Stimulated activated naive CD8-positive, alpha-beta T cell treated with anti-CD3 and anti-CD28 coated beads, Interleukin-15, Interleukin-2, amounts not matched to agents 100 U/mL and 50 U/mL, for 24 hours (primary cell): ENCODE measurements at regions not wholly inside any gene's neighbourhood (a gene's known extent, or its start where the extent isn't known, plus 50 kb on each side); places are given as distances from the start of the nearest gene placed in this dataset.
A peak's percentile ranks its signal among the peaks of the same experiment; 100 is the strongest.
"Not testable (repeated sequence)": the region's sequence is repeated elsewhere in the genome, so short reads cannot be mapped to it uniquely, and the experiment has no call there.

Source experiments
- ATAC-seq: fragments of 150-1000 bp; cut with Tn5 transposase; one replicate; pipeline ENCODE4 v1.10.0; 2021
- DNase-seq: peaks from one replicate; pipeline ENCODE4 v3.0.0; 2021

DNA sequence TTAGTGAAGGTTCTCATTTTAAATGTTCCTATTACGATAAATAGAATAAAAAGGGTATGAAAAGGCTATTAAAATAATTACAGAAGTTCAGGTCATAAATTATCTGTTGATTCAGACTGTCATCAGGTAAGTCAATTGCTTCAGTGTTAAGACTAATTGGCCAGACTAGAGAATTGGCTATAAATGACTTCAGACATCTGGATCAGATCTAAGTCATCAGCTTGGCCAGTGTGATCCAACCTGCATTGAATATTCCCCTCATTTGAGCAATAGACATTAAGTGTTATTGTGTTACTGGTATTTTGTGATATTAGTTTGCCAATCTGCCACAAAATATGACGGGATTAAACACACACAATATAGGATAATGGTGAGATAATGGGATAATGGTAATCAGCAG, 377.6 kb upstream of the CITED2 start:
- DNase-seq (no peak), ATAC-seq (no peak)

DNA sequence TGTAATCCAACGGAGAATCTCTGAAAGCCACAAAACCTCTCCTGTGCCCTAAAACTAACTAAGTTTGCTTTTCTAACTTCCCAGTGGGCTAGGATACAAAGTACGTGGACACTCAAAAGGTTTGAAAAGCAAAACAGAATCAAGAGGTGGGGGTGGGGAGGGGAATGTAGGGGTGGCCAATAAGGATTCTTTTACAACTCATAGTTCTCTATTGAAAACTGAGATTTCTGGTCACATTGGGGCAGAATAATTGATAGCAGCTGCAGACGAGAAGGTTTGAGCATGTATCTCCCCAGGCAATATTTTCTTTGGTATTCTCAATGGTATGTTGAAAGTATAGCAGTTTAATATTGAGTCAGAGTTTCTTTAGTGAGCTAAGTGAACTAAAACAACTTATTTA, 376.7 kb upstream of the CITED2 start:
- no peak for DNase-seq
- no peak for ATAC-seq

DNA sequence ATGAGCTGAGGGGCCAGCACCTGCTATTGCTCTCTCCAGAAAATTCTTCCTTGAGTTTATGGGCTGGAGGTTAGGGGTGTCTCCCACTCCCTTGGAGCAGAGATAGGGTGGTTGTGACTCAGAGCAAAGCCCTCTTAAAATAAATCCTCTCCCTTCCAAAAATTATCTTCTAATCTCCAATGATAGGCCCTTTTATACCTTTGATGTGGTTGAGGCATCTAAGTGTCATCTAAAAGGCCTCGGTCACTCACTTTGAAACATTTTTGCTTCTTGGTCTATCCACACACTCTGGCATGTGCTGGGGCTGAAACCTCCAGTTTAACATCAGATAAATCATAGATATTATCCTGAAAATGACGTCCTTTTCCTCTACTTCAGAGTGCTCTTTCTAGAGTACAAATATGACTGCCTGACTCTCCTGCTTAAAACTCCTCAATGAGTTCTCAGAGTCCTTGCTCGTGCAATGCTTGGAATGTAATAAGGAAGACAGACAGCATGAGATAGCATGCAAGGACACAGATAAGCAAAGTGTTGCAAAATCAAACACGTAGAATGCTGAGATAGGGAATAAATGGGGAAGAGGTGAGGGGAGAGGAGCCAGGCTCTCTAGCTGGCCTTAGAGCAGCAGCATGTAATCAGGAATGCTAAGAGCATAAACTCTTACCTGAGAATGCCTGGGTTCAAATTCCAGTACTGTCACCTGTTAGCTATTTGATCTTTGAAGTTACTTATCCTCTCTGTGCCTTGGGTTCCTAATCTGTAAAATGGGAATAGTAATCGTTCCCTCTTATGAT, 374.1 kb upstream of the CITED2 start:
- no peak for DNase-seq
- no peak for ATAC-seq

DNA sequence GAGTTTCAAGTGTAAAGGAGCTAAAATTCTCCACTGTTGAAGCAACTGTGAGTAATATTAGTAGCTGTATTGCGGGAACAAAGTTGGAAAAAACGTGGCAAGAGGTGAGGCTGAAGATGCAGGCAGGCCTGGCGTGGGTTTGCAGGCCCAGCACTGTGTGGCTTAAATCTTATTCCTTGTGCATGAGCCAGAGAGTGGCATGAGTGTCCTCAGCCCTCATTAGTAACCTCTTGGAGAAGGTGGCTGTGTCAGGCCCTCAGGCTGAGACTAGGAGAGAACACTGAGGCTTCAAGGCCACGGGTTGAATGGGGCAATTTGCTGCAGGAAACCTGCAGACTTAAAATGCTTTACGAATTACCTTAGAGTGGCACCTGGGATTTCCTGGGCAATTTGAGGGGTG, 372.7 kb upstream of the CITED2 start:
- no peak for DNase-seq
- no peak for ATAC-seq

DNA sequence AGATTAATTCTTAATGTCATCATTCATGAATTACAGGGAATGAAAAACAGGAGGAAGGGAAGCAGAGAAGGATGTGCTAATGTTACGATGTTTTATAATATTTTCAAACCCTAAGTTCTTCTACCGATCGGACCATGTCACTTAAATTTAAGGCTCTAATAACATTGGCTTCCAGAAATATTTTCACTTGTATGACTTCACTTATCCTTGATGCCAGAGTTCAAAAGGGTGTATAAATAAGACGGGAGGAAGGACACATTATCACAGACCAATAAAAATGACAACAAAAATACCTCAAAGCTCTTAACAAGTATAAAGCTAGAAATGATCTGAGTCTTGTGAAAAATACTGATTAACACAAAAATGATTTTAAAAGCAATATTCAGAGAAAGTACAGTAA, 370.4 kb upstream of the CITED2 start:
- no peak for DNase-seq
- no peak for ATAC-seq

DNA sequence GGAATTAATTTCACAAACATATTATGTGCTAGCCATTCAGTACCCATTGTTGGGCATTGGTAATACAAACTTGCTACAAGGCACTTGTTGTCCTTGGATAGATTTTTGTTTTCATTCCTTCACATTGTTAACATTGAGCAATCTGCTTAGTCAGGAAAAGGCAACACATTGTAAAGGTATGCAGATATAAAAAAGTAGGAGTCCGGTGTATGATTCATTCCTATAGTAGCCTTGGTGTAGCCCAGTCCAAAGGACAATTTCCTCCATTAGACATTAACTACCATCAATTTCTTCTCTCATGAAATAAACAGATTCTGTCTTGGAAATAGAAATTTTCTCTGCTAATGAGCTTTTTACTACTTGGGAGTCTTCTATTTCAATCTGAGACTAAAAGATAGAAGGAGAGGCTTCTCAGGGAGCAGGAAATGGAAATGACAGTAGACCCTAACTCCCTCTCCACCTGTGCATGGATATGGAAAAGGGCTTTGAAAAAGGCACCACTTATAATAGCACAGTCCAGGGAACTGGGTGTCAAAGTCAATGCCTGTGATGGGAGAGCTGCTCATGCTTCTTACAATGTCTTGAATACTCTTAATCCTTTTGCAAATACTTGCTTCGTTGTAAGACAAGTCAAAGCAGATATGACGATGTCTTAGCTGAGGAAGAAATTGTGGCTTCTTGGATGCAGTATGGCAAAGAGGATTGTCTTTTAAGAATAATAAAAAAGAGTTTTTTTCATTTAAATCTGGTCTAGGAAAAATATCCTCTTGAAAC, 369.4 kb upstream of the CITED2 start:
- no peak for DNase-seq
- ATAC-seq: no peak

DNA sequence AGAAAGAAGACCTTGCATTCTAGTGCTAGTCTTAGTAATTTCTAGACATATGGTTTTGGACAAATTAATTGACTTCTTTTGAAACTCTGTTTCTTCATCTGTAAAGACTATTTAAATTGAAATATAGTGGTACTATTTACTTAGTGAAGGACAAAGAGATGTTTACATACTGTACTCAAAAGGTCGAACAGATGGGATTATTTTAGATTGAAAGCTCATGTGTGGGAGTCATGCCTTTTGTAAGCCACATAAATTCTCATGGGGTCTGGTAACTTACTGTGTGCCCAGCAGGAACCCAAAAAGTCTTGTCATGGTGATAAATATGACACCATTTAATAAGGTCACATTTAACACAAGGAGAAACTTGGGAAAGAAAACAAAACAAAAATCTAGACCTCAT, 368.2 kb upstream of the CITED2 start:
- DNase-seq (no peak), ATAC-seq (no peak)

DNA sequence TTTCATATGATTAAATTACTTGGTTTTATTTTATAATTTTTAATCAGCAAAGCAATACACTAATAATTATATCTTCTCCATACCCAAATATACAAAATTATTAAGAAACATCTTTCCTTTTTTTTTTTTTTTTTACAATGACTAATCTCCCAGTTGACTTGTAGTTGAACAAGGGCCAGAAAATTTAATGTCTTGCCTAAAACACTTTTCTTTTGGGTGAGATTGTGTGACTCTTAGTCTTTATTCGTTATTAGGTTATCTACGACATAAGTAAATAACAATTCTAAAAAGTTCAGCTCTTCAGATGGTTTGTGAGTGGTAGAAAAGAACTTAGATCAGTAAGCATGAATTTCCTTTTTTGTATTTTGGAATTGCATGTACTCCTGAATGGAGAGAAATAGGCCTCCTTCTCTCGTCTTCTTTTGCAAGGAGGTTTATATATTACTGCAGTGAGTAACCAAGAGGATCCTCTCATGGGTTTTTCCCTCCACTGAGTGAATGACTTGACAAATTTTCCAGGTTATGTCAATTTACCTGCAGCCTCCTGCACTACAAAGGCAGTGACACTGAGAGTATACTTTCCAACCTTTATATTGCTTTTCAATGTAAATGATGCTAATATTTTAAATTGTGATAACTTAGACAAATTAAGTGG, 364.5 kb upstream of the CITED2 start:
- no peak for DNase-seq
- no peak for ATAC-seq

DNA sequence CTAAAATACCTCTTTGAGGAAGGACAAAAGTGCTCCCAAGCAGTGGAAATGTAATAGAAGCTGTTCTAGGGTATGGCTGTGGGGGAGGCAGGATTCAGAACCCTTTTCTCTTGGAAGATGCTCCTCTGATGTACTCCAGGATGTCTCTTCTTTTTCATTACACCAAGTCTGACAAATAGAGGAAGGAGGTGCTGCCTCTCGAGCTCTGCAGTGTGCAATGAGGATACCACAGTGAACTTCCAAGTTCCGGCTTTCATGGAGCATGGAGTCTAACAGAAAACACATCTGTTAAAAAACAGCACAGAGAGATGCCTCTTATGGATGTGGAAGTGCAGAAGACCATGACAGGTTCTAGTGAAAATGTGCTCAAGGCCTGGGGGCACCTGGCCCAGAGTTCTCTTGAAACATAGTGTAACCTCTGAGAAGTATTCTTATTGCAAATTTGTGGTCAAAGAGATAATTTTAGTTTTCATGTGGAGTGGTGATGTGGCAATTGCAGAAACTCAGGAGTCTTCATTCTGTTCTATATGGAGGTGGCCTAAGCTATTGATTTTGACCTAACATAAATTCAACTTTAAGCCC, 362.0 kb upstream of the CITED2 start:
- no peak for ATAC-seq
- no peak for DNase-seq

DNA sequence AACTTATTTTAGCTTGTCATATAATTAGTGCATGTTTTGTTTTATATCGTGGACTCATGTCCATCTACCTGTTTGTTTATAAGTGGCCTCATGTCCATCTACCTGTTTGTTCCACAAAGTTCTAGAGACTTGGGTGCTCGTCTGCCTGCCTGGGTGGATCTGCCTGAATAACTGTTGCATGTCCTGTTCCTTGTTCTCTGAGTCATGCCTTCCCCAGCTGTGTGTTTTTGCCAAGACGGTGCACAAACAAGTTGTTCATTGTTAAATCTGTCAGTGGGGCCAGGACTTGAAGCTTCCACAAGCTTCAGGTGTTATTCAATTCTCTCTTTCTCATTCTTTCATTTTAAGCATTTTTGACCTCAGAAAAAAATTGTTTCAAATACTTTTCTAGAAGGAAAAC, 358.0 kb upstream of the CITED2 start:
- DNase-seq (no peak), ATAC-seq (no peak)

DNA sequence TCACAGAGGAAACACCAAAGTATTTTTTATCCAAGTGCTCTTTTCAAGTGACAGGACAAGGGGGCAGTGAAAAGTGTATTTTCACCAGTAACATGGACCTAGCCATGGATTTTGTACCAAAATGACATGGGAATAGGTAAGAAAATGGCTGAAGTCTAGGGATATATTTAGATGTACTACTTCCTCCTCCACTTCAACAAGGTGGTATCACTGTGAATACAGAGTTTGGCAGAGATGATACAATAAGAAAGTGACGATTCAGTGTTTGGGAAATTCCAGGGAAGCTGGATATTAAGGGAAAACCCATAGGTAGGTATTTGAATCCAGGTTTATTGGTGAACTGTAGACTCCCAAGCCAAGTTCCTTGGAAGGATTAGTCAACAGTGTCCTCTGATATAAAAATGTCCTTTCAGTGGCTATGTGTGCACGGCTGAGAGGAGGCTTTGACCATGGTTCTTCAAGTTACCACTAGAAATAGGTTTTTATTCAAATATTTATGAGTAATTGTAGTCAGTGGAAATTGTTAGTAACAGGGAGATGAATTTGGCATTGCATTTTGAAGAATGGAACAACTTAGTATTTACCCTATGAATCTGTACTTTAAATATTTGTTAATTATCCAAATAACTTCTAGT, 356.0 kb upstream of the CITED2 start:
- ATAC-seq (peak; percentile 23), DNase-seq (no peak)

DNA sequence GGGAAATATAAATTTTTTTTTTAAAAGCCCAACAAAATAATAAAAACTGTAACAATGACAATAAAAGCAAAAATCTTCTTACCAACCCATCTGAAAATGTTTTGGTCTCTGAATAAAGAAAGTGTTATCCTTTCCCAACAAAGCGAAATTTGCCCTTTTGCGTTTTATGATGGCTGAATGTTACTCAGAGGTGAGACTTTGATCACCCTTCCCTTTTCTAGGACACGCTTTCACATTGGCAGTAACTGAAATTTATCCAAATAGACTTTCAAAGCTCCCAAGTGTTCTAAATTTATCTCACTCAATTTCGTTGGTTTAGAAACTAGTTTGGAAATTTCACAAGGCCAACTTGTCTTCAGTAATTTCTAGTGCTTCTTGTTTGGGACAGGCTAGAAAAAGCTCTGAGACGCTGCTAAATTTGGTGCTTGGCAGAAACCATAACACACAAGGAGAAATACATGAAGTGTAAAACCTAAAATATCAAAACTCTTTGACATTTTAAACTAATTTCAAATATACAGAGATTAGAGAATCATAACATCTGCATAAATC, 354.5 kb upstream of the CITED2 start:
- DNase-seq: no peak
- no peak for ATAC-seq

DNA sequence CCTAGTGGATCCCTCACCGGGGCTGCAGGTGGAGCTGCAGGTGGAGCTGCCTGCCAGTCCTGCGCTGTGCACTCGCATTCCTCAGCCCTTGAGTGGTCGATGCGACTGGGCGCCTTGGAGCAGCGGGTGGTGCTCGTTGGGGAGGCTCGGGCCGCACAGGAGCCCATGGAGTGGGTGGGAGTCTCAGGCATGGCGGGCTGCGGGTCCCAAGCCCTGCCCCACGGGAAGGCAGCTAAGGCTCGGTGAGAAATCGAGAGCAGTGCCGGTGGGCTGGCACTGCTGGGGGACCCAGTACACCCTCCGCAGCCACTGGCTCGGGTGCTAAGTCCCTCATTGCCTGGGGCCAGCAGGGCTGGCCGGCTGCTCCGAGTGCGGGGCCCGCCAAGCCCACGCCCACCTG, 351.8 kb upstream of the CITED2 start:
- DNase-seq, ATAC-seq: not testable (repeated sequence)

DNA sequence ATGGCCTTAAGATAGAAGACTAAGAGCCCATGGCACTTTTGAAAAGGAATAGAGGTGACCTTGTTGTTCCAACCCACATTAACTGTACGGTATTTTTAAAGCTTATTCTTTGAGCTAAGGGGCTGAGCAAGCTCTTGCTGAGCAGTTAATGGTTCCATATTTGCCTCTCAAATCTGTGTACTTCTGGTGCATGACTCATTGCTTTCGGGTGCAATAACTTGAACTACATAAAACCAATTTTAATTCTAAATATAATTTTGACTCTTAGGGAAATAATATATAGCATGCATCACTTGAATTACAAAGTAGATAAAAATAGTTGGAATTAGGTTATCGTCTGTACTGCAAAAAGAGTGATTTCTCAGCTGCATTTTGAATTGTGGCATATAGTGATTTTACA, 348.1 kb upstream of the CITED2 start:
- ATAC-seq: no peak
- no peak for DNase-seq

DNA sequence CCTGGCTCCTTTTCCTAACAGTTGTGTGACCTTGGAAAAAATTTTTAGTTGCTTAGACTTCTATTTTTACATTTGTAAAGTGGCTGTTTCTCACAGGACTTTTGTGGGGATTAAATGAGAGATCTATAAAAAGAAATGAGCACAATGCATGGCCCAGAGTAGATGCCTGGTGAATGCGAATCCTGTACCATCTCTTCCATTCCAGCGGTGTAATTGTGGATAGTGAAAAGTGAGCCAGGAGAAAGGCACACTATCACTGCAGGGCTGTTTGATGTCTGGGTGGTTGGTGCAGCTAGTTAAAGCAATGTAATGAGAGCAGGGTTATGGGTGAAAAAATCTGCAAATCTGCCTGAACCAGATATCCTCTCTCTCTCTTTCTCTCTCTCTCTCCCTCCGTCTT, 347.5 kb upstream of the CITED2 start:
- DNase-seq (no peak), ATAC-seq (no peak)

DNA sequence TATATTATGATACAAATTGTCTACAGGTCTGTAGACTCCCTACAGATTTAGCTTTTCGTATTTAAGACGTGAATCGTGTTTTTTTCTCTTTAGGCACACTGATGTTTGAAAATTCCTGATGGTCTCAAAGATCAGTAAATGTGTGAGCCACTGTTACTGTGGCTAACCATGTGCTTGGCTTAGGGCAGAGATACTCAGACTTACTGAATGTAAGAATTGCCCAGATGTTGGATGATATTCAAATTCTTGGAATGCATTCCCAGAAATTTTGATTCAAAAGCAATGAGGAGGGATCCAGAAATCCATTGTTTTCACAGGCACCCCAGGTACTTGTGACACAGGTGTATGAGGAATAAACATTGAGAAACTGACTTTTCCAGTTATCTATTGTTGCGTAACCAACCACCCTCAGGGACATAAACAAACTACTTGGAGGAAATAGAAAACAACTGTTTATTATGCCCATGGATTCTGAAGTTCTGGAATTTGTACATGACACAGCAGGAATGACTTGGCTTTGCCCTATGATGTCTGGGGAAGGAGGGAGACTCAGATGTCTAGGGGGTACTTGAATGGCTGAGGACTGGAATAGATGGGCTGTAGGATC, 339.6 kb upstream of the CITED2 start:
- no peak for DNase-seq
- no peak for ATAC-seq

DNA sequence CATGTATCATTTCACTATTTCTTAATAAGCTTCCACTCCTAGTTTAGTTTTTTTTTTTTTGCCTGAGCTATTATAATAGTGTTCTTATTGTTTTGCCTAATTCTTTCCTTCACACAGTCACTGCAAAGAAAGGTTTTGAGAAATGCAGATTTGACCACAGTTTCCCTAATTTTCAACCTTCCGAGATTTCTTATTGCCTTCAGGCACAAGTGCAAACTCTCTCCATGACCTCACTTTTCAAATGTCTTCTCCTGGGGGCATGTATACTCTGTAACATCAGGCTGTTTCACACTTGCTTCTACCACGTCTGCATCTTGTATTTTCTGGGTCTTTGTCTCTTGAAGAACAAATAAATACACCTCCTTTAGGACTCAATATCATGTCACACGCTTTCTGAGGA, 339.0 kb upstream of the CITED2 start:
- no peak for ATAC-seq
- no peak for DNase-seq

DNA sequence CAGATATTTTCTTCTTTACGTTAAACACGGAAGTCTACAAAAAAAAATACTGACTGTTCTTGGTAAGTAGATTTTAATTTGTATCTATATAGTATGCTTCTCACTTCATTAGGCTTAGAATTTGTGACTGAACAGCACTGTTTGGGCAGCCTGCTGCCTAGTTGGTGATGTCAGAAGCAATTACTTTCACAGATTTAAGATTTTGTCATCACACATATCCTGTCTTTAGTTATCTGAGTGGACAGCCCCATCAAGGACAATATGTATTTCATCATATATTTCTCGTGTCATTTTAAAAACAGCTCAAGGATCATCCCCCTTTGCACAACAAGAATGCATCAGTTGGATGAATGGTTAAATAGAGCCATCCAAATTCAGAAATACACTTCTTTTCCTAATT, 338.4 kb upstream of the CITED2 start:
- DNase-seq (no peak), ATAC-seq (no peak)

DNA sequence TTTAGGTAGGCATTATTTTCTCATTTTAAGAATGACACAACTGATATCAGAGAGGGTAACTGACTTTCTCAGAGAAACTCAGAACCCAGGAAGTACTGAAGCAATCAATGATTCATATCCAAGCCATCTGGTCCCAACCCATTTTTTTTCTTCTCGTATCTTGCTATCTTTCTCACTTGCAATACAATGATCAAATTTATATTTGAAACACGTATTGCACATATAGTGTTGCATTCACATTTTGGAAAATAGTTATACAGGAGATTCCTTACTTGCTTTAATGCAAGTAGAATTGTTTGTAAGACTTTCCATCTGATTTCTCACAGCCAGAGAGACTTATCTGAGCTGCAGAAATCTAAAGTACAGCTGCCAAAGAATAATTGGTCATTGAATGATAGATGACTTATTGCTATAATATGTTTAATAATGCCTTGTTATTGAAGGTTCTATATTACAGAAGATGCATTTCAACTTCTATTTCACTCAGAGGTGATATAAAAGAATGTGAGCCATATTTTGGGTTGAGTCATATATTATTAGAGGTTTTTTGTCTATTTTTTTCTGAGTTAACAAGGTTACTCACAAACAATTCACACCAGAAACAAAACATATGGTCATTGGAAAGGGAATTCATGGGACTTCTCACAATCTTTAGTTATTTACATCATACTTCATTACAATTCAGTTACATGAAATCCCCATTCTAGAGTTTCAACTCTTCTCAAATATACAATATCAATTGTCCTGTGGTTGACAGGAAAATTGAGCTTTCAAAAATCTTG, 337.5 kb upstream of the CITED2 start:
- ATAC-seq: no peak
- no peak for DNase-seq

DNA sequence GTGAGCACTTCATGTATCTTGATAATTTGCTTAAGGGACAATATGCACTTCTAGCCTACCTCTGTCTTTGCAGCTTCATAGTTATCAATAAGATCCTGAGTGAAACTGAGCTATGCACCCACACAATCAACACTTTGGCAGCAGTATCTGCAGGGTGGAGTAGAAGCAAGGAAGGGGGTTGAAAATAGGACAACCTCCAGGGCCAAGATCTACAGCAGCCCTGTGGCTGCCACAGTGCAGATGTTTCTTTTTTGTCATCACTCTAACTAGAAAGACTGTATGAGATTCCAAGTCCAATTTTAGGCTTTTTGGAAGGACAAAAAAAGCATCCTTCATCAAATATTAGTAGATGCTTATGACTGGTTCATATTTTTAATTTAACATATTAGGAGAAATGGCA, 336.1 kb upstream of the CITED2 start:
- ATAC-seq (no peak), DNase-seq (no peak)
